IPS-NIHi11 (cell line): ENCODE measurements at regions not wholly inside any gene's neighbourhood (a gene's known extent, or its start where the extent isn't known, plus 50 kb on each side); places are given as distances from the start of the nearest gene placed in this dataset.
"Not testable (repeated sequence)": the region's sequence is repeated elsewhere in the genome, so short reads cannot be mapped to it uniquely, and the experiment has no call there.

Experiments used
- DNase-seq: peaks from one replicate; pipeline ENCODE4 v3.0.0; 2012; ENCODE audit warnings: mixed read lengths, low spot score

DNA sequence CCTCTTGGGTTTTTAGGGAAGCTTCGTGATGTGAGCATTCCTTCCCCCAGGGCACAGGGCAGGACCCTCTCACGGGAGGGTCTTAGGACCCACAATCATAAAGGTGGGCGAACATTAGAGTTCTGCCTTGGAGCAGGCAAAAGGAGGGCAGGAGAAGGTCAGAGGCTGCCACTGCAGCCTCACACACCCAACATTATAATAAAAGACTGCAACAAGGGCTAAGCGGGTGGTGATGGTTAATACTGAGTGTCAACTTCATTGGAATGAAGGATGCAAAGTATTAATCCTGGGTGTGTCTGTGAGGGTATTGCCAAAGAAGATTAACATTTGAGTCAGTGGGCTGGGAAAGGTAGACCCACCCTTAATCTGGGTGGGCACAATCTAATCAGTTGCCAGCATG, 206.6 kb upstream of the C2CD4B start:
- DNase-seq: not testable (repeated sequence)

DNA sequence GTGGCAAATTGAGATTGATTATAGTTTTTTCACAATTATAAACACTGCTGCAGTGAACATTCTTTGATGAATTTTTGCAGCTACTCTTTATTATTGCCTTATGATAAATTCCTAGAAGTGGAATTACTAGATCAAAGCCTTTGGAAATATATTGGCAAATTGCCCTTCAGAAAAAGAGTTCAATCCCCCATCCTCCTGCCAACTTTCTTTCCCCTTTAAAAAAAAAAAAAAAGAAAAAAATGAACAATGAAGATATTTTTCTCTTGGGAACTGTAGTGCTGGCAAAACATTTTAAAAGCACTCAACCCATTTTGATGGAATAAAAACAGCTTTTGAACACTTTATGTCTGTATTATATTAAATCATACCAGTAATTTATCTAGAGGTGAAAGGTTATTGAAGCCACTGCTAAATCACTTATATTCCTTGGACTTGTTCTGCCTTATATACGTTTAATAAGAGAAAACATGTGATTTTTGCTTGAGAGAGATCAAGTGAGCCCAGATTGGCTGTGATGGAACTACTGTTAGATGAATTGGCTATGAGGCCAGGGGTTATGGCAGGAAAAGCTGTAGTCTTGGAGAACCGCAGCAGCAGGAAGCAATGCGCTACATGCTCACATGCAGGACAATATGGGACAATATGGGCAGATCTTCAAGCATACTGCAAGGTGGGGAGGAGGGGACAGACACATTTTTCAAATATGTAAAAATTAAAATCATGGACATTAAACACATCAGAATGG, 212.8 kb upstream of the C2CD4B start:
- DNase-seq: no peak

DNA sequence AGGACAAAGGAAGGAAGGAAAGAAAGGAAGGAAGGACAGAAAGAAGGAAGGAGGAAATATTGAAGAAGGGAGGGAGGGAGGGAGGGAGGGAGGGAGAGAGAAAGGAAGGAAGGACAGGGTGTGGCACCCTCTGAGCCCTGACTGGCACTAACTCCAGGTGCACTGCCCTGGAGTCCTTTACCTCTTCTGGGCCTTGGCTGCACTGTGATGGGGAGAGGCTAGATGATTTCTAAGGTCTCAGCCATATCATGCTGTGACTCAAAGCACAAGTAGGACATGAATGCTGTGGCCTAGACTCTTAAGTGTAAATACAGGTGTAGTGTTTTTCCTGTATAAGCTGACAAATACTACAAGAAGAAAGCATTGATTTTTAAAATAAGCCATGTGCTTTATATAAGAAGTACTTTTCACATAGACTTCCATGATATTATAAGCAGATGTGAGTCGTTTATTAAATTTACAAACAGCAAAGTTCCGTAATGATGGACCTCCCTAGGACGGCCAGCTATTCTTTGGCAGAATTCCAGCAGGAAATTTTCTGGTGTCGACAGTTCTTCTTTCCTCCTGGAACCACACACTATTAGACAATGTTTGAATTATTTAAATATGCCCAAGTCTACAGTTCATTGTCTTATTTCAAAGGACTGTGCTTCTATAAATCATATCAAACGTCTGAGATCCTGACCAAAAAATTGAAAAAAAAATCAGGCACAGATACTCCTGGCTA, 213.8 kb upstream of the C2CD4B start:
- no peak for DNase-seq

DNA sequence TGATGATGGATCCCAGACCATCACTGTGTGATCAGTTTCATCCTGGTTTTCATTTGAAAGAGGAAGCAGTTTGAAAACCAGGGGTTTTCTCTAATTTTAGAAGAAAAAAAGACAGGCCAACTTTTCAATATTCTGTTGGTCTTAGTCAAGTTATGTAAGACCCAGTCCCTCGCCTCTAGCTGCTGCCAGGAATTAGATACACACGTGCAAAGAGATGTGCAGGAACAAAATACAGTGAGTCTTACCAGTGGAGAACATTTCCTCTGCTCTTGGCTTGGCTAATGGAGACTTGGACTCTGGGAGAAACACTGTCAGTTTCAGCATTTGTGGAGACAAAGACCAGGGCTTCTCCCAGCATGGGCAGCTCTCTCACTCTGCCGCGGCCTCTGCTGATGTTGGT, 214.9 kb upstream of the C2CD4B start:
- DNase-seq: no peak

DNA sequence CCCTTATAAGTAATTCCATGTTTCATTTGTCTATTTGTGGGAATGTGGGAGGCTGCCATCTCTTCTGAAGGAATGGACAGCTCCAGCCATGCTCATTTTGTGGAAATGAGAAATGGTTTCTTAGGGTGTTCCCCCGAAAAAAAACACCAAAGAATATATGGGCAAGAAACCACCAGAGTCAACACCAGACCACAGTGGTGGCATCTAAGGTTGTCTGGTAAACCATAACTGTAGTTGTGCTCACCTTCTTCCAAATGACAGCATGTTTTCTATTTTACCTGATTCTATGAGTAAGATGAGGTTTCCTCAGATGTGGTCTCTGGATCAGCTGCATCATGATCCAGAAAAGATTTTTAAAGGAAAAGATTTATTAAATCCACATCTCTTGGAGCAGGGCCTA, 217.0 kb upstream of the C2CD4B start:
- DNase-seq: no peak

DNA sequence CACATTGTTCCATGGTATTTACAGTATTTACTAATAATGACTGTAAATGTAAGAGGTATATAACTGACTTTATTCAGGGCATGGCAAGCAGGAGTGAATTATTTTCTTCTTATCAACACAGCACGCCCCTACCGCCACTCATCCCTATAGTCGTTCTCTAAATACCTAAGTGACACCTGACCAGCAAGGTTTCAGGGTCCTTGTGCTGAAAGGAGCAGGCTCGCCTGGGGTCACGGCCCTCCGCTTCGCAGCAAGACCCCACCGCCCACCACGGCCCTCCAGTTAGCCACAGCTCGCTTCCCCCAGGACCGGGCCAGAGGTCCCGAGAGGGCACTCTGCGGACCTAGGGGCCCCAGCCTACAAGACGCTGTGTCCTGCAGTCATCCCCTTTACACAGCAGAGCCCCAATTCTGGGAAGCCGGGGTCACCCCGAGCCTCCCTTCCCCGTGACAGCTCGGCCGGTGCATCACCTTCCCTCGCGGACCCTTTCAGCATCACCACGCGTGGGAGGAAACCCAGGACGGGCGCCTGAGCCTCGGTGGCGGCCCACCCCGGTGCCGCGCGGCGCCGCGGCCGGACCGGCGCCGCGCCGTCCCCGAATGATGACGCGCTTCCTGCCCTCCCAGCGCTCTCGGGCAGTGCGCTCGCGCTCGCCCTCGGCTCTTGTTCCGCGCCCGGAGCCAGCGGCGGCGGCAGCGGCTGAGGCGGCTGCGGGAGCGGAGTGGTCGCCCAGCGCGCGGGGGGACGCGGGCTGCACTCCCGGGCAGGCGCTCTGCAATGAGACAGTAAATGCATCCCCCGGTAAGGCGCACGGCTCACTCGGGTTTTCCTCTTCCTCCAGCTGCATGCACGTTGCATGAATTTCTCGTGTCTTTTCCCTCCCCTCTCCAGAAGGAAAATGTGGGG, 225.1 kb upstream of the C2CD4B start, which contains the start of gene TLN2:
Gene TLN2 (plus strand): TSS at position 666 of the 906 bp plus-strand sequence.
- peak; percentile 93 for DNase-seq

DNA sequence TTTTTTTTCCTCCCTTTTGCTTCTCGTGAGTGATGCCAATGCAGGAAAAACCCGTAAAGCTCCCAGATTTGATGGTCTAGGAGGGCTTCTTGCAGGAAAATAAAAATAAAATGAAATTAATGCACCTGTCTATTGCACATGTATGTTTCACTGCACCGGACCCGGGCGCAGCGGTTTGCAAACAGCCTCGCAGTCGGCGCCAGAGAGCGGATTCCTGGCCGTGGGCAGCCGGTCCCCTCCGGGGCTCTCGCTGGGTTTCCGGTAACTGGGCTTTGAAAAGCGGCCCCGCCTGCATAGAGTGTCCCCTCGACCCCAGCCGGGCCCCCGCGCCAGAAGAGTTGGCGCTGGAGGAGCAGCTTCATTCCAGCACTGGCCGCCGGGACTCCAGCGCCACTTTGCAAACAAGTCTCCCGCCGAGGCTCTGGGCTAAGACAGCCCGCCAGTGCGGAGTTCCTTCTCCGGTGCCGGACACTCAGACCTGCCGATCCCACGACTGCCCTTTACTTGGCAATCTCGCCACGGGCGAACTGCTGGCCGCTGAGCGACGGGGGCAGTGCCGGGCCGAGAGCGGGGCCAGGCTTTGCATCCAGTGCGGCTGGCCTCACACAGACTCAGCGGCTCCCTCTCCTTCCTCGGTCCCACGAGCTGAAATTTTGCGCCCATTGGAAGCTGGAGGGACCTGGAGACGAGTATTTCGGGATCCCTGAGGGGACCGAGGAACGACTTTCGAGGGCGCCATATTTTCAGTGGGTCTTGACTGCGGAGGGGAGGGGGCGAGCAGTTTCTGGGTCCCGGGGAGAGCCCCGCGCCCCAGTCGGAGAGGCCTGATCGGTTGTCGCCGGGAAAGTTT, 225.9 kb upstream of the C2CD4B start:
- peak; percentile 58 for DNase-seq

DNA sequence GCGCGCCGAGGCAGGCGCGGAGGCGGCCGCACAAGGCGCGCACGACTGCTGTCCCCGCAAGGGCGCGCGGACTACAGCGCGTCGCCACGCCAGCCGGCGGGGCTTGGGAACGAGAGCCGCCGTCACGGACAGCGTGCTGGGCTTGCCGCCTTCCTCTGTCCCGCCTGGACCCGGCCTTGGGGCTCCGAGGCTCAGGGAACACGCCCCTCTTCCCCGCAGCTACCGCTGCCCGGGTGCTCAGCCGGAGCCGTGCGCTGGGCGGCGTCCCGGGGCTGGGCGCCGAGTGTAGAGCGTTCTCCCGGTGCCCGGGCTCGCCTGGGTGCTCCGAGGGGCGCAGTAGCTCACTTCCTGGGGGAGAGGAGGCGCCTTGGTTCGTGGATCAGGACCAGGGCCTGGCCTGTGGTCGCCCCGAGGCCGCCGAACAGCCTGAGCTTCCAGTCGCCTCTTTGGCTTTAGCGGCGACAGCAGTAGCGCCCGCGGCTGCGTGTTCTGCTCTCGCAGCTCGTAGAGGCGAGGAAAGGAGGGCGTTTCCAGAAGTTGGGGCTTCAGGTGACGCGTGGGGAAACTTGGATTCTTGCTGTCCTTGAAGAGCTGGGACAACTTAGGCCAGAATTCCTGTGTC, 226.7 kb upstream of the C2CD4B start:
- DNase-seq: peak; percentile 66

DNA sequence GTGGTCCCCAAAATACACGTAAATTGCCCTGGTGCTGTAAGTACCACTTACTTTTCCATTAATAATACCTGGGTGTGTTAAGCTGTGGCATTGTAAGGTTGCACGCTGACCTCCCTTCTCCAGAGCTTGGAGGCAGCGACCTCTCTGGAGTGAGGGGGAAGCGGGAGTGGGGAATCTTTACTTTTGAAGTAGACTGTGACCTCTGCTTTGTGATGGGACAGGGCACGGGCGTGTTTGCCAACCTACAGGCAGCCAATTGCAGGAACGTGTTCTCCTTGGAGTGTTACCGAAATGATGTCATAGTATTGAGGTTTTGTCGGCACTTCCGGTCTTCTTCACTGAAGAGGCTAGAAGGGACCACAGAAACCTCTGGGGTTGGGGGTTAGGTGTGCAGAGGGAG, 227.3 kb upstream of the C2CD4B start:
- DNase-seq: peak; percentile 20

DNA sequence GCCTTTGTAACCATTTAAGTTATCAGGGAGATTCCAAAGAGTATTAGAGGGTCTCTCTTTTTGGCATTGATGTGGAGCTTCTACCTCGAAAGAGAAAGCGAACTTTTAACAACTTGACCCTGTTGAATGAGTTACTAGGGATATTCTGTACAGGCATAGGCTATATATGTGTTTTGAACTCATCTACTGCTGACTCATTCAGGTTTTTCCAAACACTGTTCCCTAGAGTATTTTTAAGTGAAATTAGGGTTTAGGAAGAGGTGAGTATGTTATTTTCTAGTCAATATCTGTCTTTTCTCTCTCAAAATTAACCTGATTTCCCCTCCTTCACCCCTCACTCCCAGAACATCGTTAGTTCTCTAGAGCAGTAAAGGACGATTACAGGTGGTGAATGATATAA, 228.1 kb upstream of the C2CD4B start:
- no peak for DNase-seq

DNA sequence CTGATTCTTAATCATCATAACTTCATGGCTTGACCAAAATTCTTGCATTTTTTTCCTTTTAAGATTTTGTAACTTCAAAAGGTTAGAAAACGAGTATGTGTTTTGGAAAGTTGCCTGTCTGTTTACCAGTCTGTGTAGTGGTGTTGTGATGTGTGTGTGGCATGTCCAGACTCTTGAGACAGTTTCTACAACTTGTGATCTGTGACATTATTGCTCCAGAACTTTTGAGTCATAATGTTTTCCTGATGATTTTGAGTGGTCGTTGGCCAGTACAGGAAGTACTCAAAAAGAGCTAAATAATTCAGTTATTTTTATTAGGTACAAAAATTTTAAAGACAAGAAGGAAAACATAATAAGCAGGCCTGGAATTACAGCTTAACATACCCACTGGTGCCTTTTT, 229.0 kb upstream of the C2CD4B start:
- no peak for DNase-seq

DNA sequence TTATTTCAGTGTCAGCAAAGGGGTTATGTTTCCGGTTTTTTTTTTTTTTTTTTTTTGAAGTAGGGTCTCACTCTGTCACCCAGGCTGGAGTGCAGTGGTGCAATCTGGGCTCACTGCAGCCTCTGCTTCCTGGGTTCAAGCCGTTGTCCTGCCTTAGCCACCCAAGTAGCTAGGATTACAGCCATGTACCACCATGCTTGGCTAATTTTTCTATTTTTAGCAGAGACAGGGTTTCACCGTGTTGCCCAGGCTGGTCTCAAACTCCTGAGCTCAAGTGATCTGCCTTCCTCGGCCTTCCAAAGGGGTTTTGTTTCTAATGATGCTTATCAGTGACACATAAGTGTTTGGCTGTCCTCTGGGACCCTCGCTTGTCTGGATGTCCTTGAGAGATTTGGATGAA, 235.7 kb upstream of the C2CD4B start:
- no peak for DNase-seq

DNA sequence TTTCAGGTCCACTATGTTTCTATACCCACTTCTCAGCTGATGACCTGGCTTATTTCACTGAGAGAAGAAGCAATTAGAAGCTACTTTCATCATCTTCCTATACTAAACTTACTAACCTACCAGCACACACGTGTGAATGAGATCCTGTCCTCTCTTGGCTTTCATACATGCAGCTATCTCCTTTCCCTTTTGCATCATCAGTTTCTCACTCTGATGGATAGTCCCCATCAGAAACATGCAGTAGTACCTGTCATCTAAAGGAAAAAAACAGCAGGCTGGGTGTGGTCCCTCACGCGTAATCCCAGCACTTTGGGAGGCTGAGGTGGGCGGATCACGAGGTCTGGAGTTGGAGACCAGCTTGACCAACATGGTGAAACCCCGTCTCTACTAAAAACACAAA, 237.6 kb upstream of the C2CD4B start:
- DNase-seq: no peak

DNA sequence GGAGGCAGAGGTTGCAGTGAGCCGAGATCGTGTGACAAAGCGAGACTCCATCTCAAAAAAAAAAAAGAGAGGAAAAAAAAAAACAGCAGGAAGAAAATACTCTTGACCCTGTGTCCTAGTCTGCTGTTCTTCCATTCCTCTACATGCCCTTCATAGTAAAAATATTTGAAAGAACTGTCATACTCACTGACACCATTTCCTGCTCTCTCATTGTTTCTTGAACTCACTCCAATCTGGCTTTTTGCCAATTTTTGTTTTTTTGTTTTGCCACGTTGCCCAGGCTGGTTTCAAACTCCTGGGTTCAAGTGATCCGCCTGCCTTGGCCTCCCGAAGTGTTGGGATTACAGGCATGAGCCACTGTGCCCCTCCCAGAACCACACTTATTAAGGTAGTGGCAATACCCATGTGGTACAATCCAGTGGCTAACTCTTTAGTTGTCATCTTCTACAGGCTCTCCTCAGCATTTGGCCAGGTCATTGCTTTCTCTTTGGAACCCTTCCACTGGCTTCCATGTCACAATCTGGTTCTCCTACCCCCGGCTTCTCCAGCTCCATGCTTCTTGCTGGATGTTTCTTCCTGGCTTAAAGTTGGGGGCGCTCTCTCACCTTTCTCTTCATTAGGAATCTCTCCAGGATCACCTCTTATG, 238.2 kb upstream of the C2CD4B start:
- DNase-seq: no peak

DNA sequence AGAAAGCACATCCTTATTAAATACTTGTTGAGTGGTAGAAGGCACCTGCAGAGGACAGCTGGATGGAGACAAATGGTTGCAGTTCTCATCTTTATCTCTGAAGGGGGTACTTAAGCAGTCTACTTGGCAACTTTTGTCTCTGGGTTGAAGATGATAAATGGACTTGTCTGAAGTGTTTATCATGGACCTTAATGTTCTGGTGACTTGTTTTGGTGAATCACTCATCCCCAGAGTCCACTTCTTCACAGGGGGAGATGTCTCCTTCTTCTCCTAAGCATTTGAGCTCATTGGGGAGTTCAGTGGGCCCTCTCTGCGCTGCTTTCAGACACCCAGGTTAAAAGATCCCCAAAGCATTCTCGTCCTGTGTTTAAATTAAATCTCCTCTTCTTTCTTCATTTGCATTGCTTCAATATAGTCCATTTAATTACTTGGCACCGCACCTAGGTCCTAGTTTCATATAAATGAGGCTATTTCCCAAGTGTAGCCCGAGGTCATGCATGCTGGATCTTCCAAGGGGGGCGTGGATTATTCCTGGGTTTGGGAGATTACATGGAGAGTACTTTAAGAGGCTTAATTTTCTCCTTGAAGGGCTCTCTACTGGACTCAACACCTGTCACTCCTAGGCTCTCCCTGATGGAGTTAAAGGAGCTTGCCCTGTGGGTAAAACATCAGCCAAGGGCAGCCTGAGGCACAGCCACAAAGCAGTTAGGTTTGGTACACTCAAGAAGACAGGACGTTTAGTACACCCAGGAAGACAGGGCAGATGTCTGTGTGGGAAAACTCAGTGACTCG, 239.3 kb upstream of the C2CD4B start:
- no peak for DNase-seq

DNA sequence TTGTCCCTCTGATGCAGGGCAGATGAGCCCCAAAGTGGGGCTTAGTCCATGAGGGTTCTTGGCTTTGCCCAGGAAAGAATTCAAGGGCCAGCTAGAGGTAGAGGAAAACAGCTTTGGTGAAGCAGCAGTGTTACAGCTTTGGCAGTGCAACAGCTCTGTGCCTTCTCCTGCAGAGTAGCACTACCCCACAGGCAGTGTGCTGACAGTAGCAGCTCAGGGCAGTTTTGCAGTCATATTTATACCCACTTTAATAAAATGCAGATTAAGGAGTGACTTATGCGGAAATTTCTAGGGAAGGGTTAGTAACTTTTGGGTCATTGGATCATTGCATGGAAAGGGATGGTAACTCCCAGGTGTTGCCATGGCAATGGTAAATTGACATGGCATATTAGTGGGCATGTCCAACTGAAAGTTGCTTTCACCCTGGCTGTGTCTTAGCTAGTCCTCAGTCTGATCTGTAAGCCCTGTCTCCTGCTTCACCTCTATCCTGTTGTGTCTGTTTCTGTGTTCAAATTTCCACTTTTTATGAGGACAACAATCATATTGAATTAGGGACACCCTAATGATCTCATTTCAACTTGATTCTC, 241.3 kb upstream of the C2CD4B start:
- no peak for DNase-seq

DNA sequence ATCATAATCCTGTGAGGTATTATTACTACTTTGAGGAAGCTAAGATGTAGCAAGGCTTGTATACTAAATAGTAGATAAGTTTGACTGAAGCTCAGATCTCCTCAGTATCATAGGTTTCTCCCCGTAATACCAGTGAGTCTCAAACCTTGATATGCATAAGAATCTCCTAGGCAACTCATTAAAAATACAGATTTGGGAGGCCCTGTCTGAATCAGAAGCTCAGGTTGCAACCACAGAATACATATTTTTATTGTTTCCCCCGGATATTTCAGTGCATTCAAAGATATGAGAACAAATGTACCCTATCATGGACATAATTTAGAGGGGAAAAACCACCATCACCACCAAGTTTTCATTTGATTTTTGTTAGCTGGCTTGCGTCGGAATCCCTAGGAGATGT, 242.1 kb upstream of the C2CD4B start:
- DNase-seq: no peak

DNA sequence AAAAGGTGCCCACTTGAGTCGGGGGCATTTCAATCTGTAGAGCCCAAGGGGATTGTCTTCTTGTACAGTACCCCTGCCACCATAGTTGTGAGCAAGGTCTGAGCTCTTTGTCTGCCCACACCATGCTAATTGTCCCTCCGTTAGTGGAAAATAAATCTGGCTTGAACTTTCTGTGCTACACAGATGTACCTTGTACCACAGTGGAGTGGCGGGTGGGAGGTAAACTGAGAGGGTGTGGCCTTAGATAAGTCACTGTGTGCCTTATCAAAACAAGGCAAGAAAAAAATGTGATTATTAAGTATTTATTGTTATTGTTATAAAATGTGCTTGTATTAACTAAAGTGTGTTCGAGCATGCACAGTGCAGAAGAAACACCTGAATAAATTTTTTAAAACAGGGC, 242.9 kb upstream of the C2CD4B start:
- no peak for DNase-seq

DNA sequence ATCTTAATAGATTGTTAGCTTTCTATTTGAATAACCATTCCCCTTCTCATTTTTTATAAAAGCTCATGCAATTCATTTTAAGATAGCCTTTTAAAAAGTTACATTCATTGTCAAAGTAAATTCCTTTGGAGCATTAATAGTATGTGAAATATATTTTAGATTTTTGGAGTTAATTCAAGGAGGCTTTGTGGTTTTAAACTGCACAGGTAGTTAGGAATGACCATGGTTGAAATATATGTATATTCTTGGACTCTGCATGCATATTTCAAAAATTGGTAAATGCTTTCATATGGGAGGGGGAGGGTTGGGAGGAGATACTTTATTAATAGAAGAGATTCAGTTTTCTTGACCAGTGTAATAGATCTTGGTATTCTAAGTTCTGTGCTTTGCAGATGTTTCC, 244.4 kb upstream of the C2CD4B start:
- DNase-seq: no peak

DNA sequence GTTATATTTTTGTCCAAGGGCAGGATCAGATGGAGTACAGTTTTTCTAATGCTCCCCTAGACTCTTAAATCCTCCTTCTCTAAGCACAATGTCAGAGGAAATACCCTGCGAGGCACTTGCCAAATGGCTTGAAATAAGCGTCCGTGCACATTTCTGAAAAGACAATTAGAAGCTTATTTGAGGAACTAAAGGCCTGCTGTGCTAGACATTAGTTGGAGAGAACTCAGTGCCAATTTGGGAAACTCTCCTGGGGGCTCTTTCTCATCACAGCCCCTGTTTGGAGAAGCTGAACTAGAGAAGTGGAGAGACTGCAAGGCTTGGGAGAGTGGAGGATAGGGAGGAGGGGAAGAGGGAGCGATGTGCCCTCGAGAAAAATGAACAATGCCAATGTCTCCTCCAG, 247.6 kb upstream of the C2CD4B start:
- no peak for DNase-seq
